Natural killer cell (primary cell): ENCODE measurements at regions not wholly inside any gene's neighbourhood (a gene's known extent, or its start where the extent isn't known, plus 50 kb on each side); places are given as distances from the start of the nearest gene placed in this dataset.

Source experiments
- ATAC-seq, 3 donors: fragments of 150-1000 bp in 2 of 3; fragments of 200-7000 bp in 1 of 3; cut with Tn5 transposase; 1 replicate in 1 of 3; 2 replicates in 2 of 3; pipeline ENCODE4 v1.10.0; 2021; ENCODE audit warnings: mild to moderate bottlenecking in 2 of 3, moderate library complexity in 2 of 3
- DNase-seq, 2 donors: peaks; one replicate each; pipeline versions ENCODE4 v3.0.0 to v3.0.0-alpha.2; 2013 to 2021; ENCODE audit warnings: mixed read lengths in 1 of 2
- H3K27ac ChIP-seq: one replicate; pipeline ENCODE4 v1.5.1; 2013; ENCODE audit warnings: mild to moderate bottlenecking, low read length
- H3K27me3 ChIP-seq: one replicate; pipeline ENCODE4 v1.6.1; 2013; ENCODE audit warnings: low read length; ENCODE audit not compliant: control insufficient read depth, insufficient read depth
- H3K36me3 ChIP-seq: one replicate; pipeline ENCODE4 v1.6.1; 2013; ENCODE audit warnings: low read length; ENCODE audit not compliant: control insufficient read depth, insufficient read depth
- H3K4me1 ChIP-seq: one replicate; pipeline ENCODE4 v1.6.1; 2013; ENCODE audit warnings: low read length; ENCODE audit not compliant: control insufficient read depth, insufficient read depth
- H3K4me3 ChIP-seq: one replicate; pipeline ENCODE4 v1.5.1; 2013; ENCODE audit warnings: low read length
- H3K9me3 ChIP-seq: one replicate; pipeline ENCODE4 v1.6.1; 2013; ENCODE audit warnings: low read length; ENCODE audit not compliant: control insufficient read depth, insufficient read depth
- H3K27ac Mint-ChIP-seq, 2 donors: one replicate each; pipeline ENCODE4 v1.8.0; 2022; ENCODE audit warnings: mild to moderate bottlenecking in 2 of 2, mixed read lengths in 2 of 2, moderate library complexity in 1 of 2
- H3K27me3 Mint-ChIP-seq, 2 donors: one replicate each; pipeline ENCODE4 v1.8.0; 2022; ENCODE audit warnings: low read depth in 2 of 2, mixed read lengths in 2 of 2
- H3K36me3 Mint-ChIP-seq: one replicate; pipeline ENCODE4 v1.8.0; 2022; ENCODE audit warnings: mixed read lengths
- H3K4me1 Mint-ChIP-seq, 2 donors: one replicate each; pipeline ENCODE4 v1.8.0; 2022; ENCODE audit warnings: mixed read lengths in 2 of 2
- H3K4me3 Mint-ChIP-seq: one replicate; pipeline ENCODE4 v1.8.0; 2022; ENCODE audit warnings: mild to moderate bottlenecking, moderate library complexity, mixed read lengths
- H3K9me3 Mint-ChIP-seq, 2 donors: one replicate each; pipeline ENCODE4 v1.8.0; 2022; ENCODE audit warnings: mixed read lengths in 2 of 2
- CTCF ChIP-seq: fragments of 200-600 bp; IDR thresholded peaks from one replicate; pipeline ENCODE4 v1.8.0; 2022; ENCODE audit warnings: antibody characterized with exemption
- WGBS: methylation state at CpG from one replicate; pipeline ENCODE4 v1.1.7; 2013; ENCODE audit warnings: missing lambda C conversion rate; ENCODE audit not compliant: insufficient coverage; 5-methylcytosine and 5-hydroxymethylcytosine counted together
- intact Hi-C: fragments of 100-400 bp; cut with micrococcal nuclease; formaldehyde crosslinking; loops from one replicate; pipeline ENCODE4 v1.14.2; 2022

GRCh38 chr5:3126639-3127038 is 375.2 kb upstream of the IRX2 start:
- Mint-ChIP-seq H3K9me3 (peaks cover 0 to 9% of the 10 kb centered on the region in 2 donors), H3K4me3 (no peak overlapping the region), H3K4me1 (no peaks in the 10 kb centered on the region), H3K27ac (no peak overlapping the region), H3K27me3 (peaks cover 5 to 10% of the 10 kb centered on the region in 2 donors), H3K36me3 (no peaks in the 10 kb centered on the region)
- 82% methylated on average over 10 of the region's 10 CpGs for WGBS
- H3K9me3 ChIP-seq: peaks cover 5% of the 10 kb centered on the region
- no peaks in the 10 kb centered on the region for H3K27me3 ChIP-seq
- H3K4me1 ChIP-seq: no peaks in the 10 kb centered on the region
- no peak for TF ChIP-seq CTCF
- ATAC-seq (no peak), DNase-seq (no peak)
- H3K4me3 ChIP-seq: no peak overlapping the region
- H3K36me3 ChIP-seq: no peaks in the 10 kb centered on the region
- H3K27ac ChIP-seq: no peak overlapping the region
- intact Hi-C loops: no loop called here

- H3K27ac Mint-ChIP-seq: no peak overlapping the region
- H3K36me3 Mint-ChIP-seq: no peaks in the 10 kb centered on the region
- Histone ChIP-seq H3K9me3 (peaks cover 5% of the 10 kb centered on the region), H3K4me3 (no peak overlapping the region), H3K27ac (no peak overlapping the region), H3K4me1 (no peaks in the 10 kb centered on the region), H3K36me3 (no peaks in the 10 kb centered on the region), H3K27me3 (no peaks in the 10 kb centered on the region)
- no peak for DNase-seq
- ATAC-seq: no peak
- WGBS: 91% methylated on average over 6 of the region's 6 CpGs
- no peak overlapping the region for H3K4me3 Mint-ChIP-seq
- H3K9me3 Mint-ChIP-seq: peaks cover 0 to 9% of the 10 kb centered on the region in 2 donors
- intact Hi-C loops: no loop called here
- no peaks in the 10 kb centered on the region for H3K4me1 Mint-ChIP-seq
- peaks cover 11 to 16% of the 10 kb centered on the region in 2 donors for H3K27me3 Mint-ChIP-seq
- TF ChIP-seq CTCF: no peak
Observed at GRCh38 chr5:3124410-3124809, 372.9 kb upstream of the IRX2 start.

DNA sequence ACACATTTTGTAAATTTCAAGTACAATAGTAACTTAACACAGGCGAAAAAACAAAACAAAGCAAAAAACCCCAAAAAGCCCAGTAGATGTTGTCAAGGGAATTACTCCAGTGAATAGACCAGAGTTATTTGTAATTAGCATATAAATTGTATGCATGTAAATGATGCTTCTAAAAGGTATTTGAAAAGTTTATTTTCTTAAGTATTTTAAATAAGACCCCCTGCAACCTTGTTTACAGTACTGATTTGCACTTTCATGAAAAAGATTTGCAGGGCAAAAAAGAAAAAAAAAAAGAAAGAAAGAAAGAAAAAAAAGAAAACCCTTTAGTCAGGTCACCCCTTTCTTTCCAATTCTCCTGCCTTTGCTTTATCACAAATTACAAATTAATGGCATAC is 372.3 kb upstream of the IRX2 start:
- Mint-ChIP-seq H3K27ac (no peak overlapping the region), H3K9me3 (peaks cover 0 to 6% of the 10 kb centered on the region in 2 donors), H3K4me1 (no peaks in the 10 kb centered on the region), H3K36me3 (no peaks in the 10 kb centered on the region), H3K4me3 (no peak overlapping the region), H3K27me3 (peaks cover 11 to 16% of the 10 kb centered on the region in 2 donors)
- Histone ChIP-seq H3K36me3 (no peaks in the 10 kb centered on the region), H3K4me1 (no peaks in the 10 kb centered on the region), H3K9me3 (peaks cover 5% of the 10 kb centered on the region), H3K27ac (no peak overlapping the region), H3K4me3 (no peak overlapping the region), H3K27me3 (no peaks in the 10 kb centered on the region)
- no peak for TF ChIP-seq CTCF
- DNase-seq (no peak), ATAC-seq (no peak)
- intact Hi-C loops: no loop called here
- no CpG with 5 or more reads among the region's 1 CpG for WGBS

DNA sequence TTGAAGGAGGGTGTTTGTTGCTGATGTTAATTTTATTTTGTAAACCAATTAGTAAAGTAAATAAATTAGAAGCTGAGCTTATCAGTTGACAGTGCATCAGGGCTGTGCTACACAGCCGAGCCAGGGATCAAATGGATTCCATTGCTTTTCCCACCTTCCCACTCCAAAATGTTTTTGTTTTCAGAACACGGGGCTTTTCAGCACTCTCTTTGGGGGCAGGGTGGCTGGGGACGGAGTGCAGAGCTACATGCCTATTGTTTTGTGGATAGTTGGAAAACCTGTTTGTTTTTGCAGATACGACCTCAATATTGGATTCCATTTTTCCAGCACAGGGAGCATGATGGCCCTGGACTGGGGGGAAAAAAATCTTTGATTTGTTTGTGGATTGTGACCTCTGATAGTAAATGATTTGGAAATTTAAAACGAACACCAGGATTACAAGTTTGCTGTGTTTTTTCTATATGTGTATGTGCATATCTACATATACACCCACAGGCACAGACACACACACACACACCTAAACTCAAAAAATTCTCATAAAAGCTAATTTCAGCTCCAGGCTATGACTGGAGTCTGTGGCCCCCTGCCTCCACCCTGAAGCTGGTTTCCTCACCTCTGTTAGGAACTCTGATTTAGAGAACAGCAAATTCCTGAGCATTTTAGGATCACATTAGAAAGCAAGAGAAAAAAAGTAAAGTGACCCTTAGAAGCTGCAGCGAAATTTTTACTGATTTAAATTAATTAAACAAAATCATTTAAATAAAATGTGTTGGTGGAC is 371.7 kb upstream of the IRX2 start:
- intact Hi-C loops: no loop called here
- ATAC-seq: no peak
- no peaks in the 10 kb centered on the region for H3K36me3 ChIP-seq
- peaks cover 15 to 16% of the 10 kb centered on the region in 2 donors for H3K27me3 Mint-ChIP-seq
- no peaks in the 10 kb centered on the region for H3K36me3 Mint-ChIP-seq
- no peak for DNase-seq
- no peaks in the 10 kb centered on the region for H3K4me1 Mint-ChIP-seq
- peaks cover 5% of the 10 kb centered on the region for H3K9me3 ChIP-seq
- TF ChIP-seq CTCF: no peak
- H3K4me3 Mint-ChIP-seq: no peak overlapping the region
- no peaks in the 10 kb centered on the region for H3K4me1 ChIP-seq
- 30% methylated on average over 4 of the region's 6 CpGs for WGBS
- peaks cover under 1% of the 10 kb centered on the region for H3K27me3 ChIP-seq
- H3K27ac ChIP-seq: no peak overlapping the region
- no peak overlapping the region for H3K4me3 ChIP-seq
- peaks cover 0 to 5% of the 10 kb centered on the region in 2 donors for H3K9me3 Mint-ChIP-seq
- no peak overlapping the region for H3K27ac Mint-ChIP-seq
